ENCODE measurements at regions not wholly inside any gene's neighbourhood (a gene's known extent, or its start where the extent isn't known, plus 50 kb on each side); places are given as distances from the start of the nearest gene placed in this dataset.

GRCh38 chr10:8473205-8473604, 418.7 kb downstream of the GATA3 start:
- H3K27ac Mint-ChIP-seq: no peak overlapping the region
- no peak overlapping the region for H3K4me3 Mint-ChIP-seq
- ATAC-seq: peak in 1 of 2 donors; percentile 50
- POLR2A ChIA-PET: no interaction called here
- peaks cover 0 to 10% (median 2%) of the 10 kb centered on the region in 9 donors for H3K9me3 Mint-ChIP-seq
- H3K4me1 Mint-ChIP-seq: peaks cover 0 to 1% (median 0%) of the 10 kb centered on the region in 4 donors
- peaks cover 0 to 13% (median 0%) of the 10 kb centered on the region in 3 donors for H3K36me3 Mint-ChIP-seq
- H3K27me3 Mint-ChIP-seq: peaks cover 4 to 12% (median 9%) of the 10 kb centered on the region in 5 donors
- DNase-seq: peak in 3 of 10 donors; percentile 6 to 40 (median 30)

GRCh38 chr10:8477300-8477699, 422.8 kb downstream of the GATA3 start:
- peaks cover 9 to 20% (median 15%) of the 10 kb centered on the region in 5 donors for H3K27me3 Mint-ChIP-seq
- H3K4me3 Mint-ChIP-seq: no peak overlapping the region
- POLR2A ChIA-PET: no interaction called here
- peaks cover 0 to 13% (median 0%) of the 10 kb centered on the region in 3 donors for H3K36me3 Mint-ChIP-seq
- DNase-seq (no peak), ATAC-seq (no peak)
- no peak overlapping the region for H3K27ac Mint-ChIP-seq
- H3K9me3 Mint-ChIP-seq: peaks cover 0 to 10% (median 2%) of the 10 kb centered on the region in 9 donors
- no peaks in the 10 kb centered on the region for H3K4me1 Mint-ChIP-seq

- Mint-ChIP-seq H3K4me1 (peaks cover 0 to 3% (median 2%) of the 10 kb centered on the region in 4 donors), H3K27me3 (peaks cover 4 to 23% (median 16%) of the 10 kb centered on the region in 5 donors), H3K27ac (no peak overlapping the region), H3K4me3 (no peak overlapping the region), H3K36me3 (peaks cover 0 to 6% (median 0%) of the 10 kb centered on the region in 3 donors), H3K9me3 (peaks cover 0 to 10% (median 2%) of the 10 kb centered on the region in 9 donors)
- ATAC-seq (no peak), DNase-seq (no peak)
- POLR2A ChIA-PET: no interaction called here
These were observed 427.4 kb downstream of the GATA3 start for GRCh38 chr10:8481718-8482504.

- H3K4me1 Mint-ChIP-seq: peaks cover 0 to 3% (median 2%) of the 10 kb centered on the region in 4 donors
- H3K9me3 Mint-ChIP-seq: no peaks in the 10 kb centered on the region
- ATAC-seq (no peak), DNase-seq (no peak)
- no peak overlapping the region for H3K27ac Mint-ChIP-seq
- no peaks in the 10 kb centered on the region for H3K36me3 Mint-ChIP-seq
- POLR2A ChIA-PET: no interaction called here
- no peak overlapping the region for H3K4me3 Mint-ChIP-seq
- peaks cover 2 to 21% (median 17%) of the 10 kb centered on the region in 5 donors for H3K27me3 Mint-ChIP-seq
These were observed 430.5 kb downstream of the GATA3 start for GRCh38 chr10:8485032-8485431.

GRCh38 chr10:8487346-8487745, 432.9 kb downstream of the GATA3 start:
- Mint-ChIP-seq H3K27me3 (peaks cover 0 to 13% (median 9%) of the 10 kb centered on the region in 5 donors), H3K4me1 (peaks cover 0 to 3% (median 2%) of the 10 kb centered on the region in 4 donors), H3K27ac (no peak overlapping the region), H3K9me3 (no peaks in the 10 kb centered on the region), H3K36me3 (no peaks in the 10 kb centered on the region), H3K4me3 (no peak overlapping the region)
- DNase-seq (no peak), ATAC-seq (no peak)
- POLR2A ChIA-PET: no interaction called here

- POLR2A ChIA-PET: no interaction called here
- Mint-ChIP-seq H3K27me3 (peaks cover 0 to 5% (median 2%) of the 10 kb centered on the region in 5 donors), H3K9me3 (no peaks in the 10 kb centered on the region), H3K27ac (no peak overlapping the region), H3K36me3 (no peaks in the 10 kb centered on the region), H3K4me1 (no peaks in the 10 kb centered on the region), H3K4me3 (no peak overlapping the region)
- ATAC-seq (no peak), DNase-seq (no peak)
These were observed 434.7 kb downstream of the GATA3 start for GRCh38 chr10:8489232-8489631.

GRCh38 chr10:8489823-8490222, 435.3 kb downstream of the GATA3 start:
- peaks cover 0 to 4% (median 1%) of the 10 kb centered on the region in 5 donors for H3K27me3 Mint-ChIP-seq
- H3K4me3 Mint-ChIP-seq: no peak overlapping the region
- no peak overlapping the region for H3K27ac Mint-ChIP-seq
- POLR2A ChIA-PET: no interaction called here
- no peak for DNase-seq
- no peaks in the 10 kb centered on the region for H3K36me3 Mint-ChIP-seq
- H3K9me3 Mint-ChIP-seq: no peaks in the 10 kb centered on the region
- H3K4me1 Mint-ChIP-seq: no peaks in the 10 kb centered on the region
- no peak for ATAC-seq

GRCh38 chr10:8498290-8498689, 443.8 kb downstream of the GATA3 start:
- Mint-ChIP-seq H3K4me1 (peaks cover 0 to 6% (median 2%) of the 10 kb centered on the region in 4 donors), H3K36me3 (no peaks in the 10 kb centered on the region), H3K4me3 (no peak overlapping the region), H3K27me3 (peaks cover 0 to 17% (median 7%) of the 10 kb centered on the region in 5 donors), H3K9me3 (no peaks in the 10 kb centered on the region), H3K27ac (no peak overlapping the region)
- POLR2A ChIA-PET: no interaction called here
- no peak for ATAC-seq
- no peak for DNase-seq

- H3K36me3 Mint-ChIP-seq: no peaks in the 10 kb centered on the region
- ATAC-seq (no peak), DNase-seq (no peak)
- H3K9me3 Mint-ChIP-seq: no peaks in the 10 kb centered on the region
- H3K27ac Mint-ChIP-seq: no peak overlapping the region
- H3K4me3 Mint-ChIP-seq: no peak overlapping the region
- H3K27me3 Mint-ChIP-seq: peaks cover 0 to 17% (median 7%) of the 10 kb centered on the region in 5 donors
- POLR2A ChIA-PET: no interaction called here
- H3K4me1 Mint-ChIP-seq: peaks cover 0 to 6% (median 2%) of the 10 kb centered on the region in 4 donors
These were observed 444.4 kb downstream of the GATA3 start for GRCh38 chr10:8498881-8499280.

- Mint-ChIP-seq H3K27me3 (peaks cover 0 to 17% (median 7%) of the 10 kb centered on the region in 5 donors), H3K27ac (no peak overlapping the region), H3K4me3 (no peak overlapping the region), H3K4me1 (peaks cover 0 to 6% (median 2%) of the 10 kb centered on the region in 4 donors), H3K36me3 (no peaks in the 10 kb centered on the region), H3K9me3 (no peaks in the 10 kb centered on the region)
- POLR2A ChIA-PET: no interaction called here
- ATAC-seq (no peak), DNase-seq (no peak)
These were observed 444.8 kb downstream of the GATA3 start for GRCh38 chr10:8499312-8499711.

- ATAC-seq: no peak
- H3K4me3 Mint-ChIP-seq: no peak overlapping the region
These were observed 445.4 kb downstream of the GATA3 start for GRCh38 chr10:8499752-8500390.

GRCh38 chr10:8502573-8502972, 448.1 kb downstream of the GATA3 start:
- Mint-ChIP-seq H3K4me1 (peaks cover 0 to 6% (median 2%) of the 10 kb centered on the region in 4 donors), H3K9me3 (no peaks in the 10 kb centered on the region), H3K36me3 (no peaks in the 10 kb centered on the region), H3K4me3 (no peak overlapping the region), H3K27ac (no peak overlapping the region), H3K27me3 (peaks cover 4 to 22% (median 10%) of the 10 kb centered on the region in 5 donors)
- POLR2A ChIA-PET: no interaction called here
- ATAC-seq: no peak
- no peak for DNase-seq

More at GRCh38 chr10:8499752-8500390, 445.4 kb downstream of the GATA3 start:
- peaks cover 0 to 21% (median 7%) of the 10 kb centered on the region in 5 donors for H3K27me3 Mint-ChIP-seq
- no peaks in the 10 kb centered on the region for H3K9me3 Mint-ChIP-seq
- no peaks in the 10 kb centered on the region for H3K36me3 Mint-ChIP-seq
- DNase-seq: no peak
- H3K4me1 Mint-ChIP-seq: peaks cover 0 to 6% (median 2%) of the 10 kb centered on the region in 4 donors
- no peak overlapping the region for H3K27ac Mint-ChIP-seq
- POLR2A ChIA-PET: no interaction called here

GRCh38 chr10:8504499-8504898, 450.0 kb downstream of the GATA3 start:
- ATAC-seq (no peak), DNase-seq (no peak)
- Mint-ChIP-seq H3K27me3 (peaks cover 4 to 23% (median 12%) of the 10 kb centered on the region in 5 donors), H3K36me3 (no peaks in the 10 kb centered on the region), H3K4me1 (peaks cover 0 to 2% (median under 1%) of the 10 kb centered on the region in 4 donors), H3K27ac (peak overlapping the region in 2 of 10 donors; percentile 6 to 33), H3K4me3 (no peak overlapping the region), H3K9me3 (no peaks in the 10 kb centered on the region)
- POLR2A ChIA-PET: no interaction called here

All from naive thymus-derived CD8-positive, alpha-beta T cell (primary cell).